Mucosa of rectum (tissue), 2 donors: ENCODE measurements at regions not wholly inside any gene's neighbourhood (a gene's known extent, or its start where the extent isn't known, plus 50 kb on each side); places are given as distances from the start of the nearest gene placed in this dataset.

Source experiments
- H3K27ac ChIP-seq, 2 donors: one replicate each; pipeline ENCODE4 v1.7.0; 2013; ENCODE audit warnings: inconsistent platforms in 2 of 2, low read depth in 2 of 2, low read length in 2 of 2
- H3K27me3 ChIP-seq, 2 donors: one replicate each; pipeline ENCODE4 v1.7.0; 2013; ENCODE audit warnings: low read length in 2 of 2; ENCODE audit not compliant: control insufficient read depth in 2 of 2, insufficient read depth in 2 of 2
- H3K36me3 ChIP-seq, 2 donors: one replicate each; pipeline ENCODE4 v1.7.0; 2013; ENCODE audit warnings: low read length in 2 of 2; ENCODE audit not compliant: control insufficient read depth in 2 of 2, insufficient read depth in 2 of 2
- H3K4me1 ChIP-seq, 2 donors: one replicate each; pipeline ENCODE4 v1.7.0; 2013; ENCODE audit warnings: low read length in 2 of 2, mild to moderate bottlenecking in 1 of 2; ENCODE audit not compliant: control insufficient read depth in 2 of 2, insufficient read depth in 2 of 2
- H3K4me3 ChIP-seq, 2 donors: one replicate each; pipeline ENCODE4 v1.7.0; 2013; ENCODE audit warnings: low read length in 2 of 2
- H3K9ac ChIP-seq, 2 donors: one replicate each; pipeline ENCODE4 v1.7.0; 2013; ENCODE audit warnings: low read length in 2 of 2, low read depth in 1 of 2, mild to moderate bottlenecking in 1 of 2
- H3K9me3 ChIP-seq, 2 donors: one replicate each; pipeline ENCODE4 v1.7.0; 2013; ENCODE audit warnings: low read length in 2 of 2; ENCODE audit not compliant: control insufficient read depth in 2 of 2
- donor health status: healthy.
- donor health status: Normal muscosa, but diverticular disease.

DNA sequence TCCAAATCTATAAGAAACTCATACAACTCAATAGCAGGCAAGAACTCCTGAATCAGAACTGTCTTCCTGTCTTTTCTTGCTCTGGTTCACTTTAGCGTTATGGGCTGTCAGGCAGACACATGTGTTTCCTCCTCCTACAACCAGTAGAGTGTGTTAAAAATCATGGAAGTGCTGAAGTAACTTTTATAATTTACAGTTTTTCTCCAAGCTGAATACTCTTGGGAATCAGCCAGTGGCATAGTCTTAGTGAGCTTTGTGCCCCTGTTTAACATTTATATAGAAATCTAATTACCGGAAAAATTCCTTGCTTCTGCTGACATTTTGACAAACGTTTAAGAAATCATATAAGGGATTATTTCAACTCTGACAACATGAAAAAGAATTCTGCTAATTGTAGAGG lies 113.1 kb upstream of the RGS18 start:
- no peaks in the 10 kb centered on the region for H3K9me3 ChIP-seq
- no peak overlapping the region for H3K27ac ChIP-seq
- H3K4me1 ChIP-seq: no peaks in the 10 kb centered on the region
- no peaks in the 10 kb centered on the region for H3K36me3 ChIP-seq
- H3K27me3 ChIP-seq: no peaks in the 10 kb centered on the region
- H3K4me3 ChIP-seq: no peak overlapping the region
- no peak overlapping the region for H3K9ac ChIP-seq

DNA sequence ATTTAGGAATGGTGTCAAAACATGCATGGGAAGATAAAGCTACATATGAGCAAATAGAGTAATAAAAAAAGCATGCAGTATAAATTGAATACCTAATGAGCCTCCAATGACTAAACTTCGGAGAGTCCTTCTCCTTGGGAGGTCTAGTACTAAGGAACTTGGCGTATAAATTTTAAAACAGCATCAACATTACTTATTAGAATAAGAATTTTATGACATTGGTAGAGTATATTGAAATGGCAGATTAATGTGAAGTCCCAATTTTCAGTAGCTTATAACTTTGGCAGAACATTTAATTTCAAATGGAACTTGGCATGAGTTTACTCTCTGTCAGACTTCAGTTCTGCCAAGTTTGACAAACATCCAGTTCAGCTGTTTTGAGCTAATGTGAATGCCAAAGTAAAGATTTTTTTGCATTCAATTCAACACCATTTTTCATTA lies 104.7 kb upstream of the RGS18 start:
- H3K27ac ChIP-seq: no peak overlapping the region
- H3K9ac ChIP-seq: no peak overlapping the region
- no peaks in the 10 kb centered on the region for H3K9me3 ChIP-seq
- H3K4me1 ChIP-seq: no peaks in the 10 kb centered on the region
- H3K27me3 ChIP-seq: no peaks in the 10 kb centered on the region
- no peak overlapping the region for H3K4me3 ChIP-seq
- H3K36me3 ChIP-seq: no peaks in the 10 kb centered on the region

GRCh38 chr1:192057766-192058165 lies 100.5 kb upstream of the RGS18 start:
- no peaks in the 10 kb centered on the region for H3K9me3 ChIP-seq
- H3K4me1 ChIP-seq: no peaks in the 10 kb centered on the region
- H3K27me3 ChIP-seq: no peaks in the 10 kb centered on the region
- no peak overlapping the region for H3K4me3 ChIP-seq
- H3K27ac ChIP-seq: no peak overlapping the region
- no peaks in the 10 kb centered on the region for H3K36me3 ChIP-seq
- H3K9ac ChIP-seq: no peak overlapping the region

DNA sequence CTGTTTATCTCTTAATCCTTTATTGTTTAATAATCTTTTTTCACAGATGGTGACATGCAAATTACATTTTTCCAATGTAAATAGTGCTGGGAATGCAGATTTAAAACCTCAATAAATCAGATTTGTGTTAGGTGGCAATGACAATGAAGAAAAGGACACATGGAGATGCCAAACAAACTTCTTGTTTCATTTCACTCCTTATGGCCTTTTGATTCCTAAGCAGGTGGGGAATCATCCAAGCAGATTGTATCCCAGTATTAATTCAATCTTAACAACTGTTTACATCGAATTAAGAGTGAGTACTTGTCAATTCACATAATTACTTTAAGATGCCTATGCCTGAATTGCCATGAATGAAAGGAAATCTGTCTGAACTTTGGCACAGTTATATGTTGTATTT lies 98.9 kb upstream of the RGS18 start:
- no peaks in the 10 kb centered on the region for H3K4me1 ChIP-seq
- H3K36me3 ChIP-seq: no peaks in the 10 kb centered on the region
- no peak overlapping the region for H3K9ac ChIP-seq
- no peaks in the 10 kb centered on the region for H3K9me3 ChIP-seq
- H3K27me3 ChIP-seq: no peaks in the 10 kb centered on the region
- H3K27ac ChIP-seq: no peak overlapping the region
- H3K4me3 ChIP-seq: no peak overlapping the region

DNA sequence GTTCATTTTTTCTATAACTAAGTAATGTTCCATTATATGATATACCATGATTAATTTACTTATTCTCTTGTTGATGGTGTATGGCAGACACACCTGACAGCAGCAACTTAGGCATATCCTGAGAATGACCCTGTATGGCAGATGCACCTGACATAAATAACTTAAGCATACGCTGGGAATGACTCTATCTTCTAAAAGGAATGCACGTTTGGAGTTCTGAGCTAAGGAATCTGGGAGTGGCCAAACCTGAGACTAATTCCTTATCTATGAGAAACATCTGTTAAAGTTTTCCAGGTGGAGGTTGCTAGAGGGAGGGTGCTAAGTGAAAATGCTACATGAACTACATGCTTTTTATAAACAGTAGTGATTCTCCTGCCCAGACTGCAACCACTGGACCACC lies 96.7 kb upstream of the RGS18 start:
- no peak overlapping the region for H3K27ac ChIP-seq
- H3K4me3 ChIP-seq: no peak overlapping the region
- H3K27me3 ChIP-seq: no peaks in the 10 kb centered on the region
- H3K9me3 ChIP-seq: no peaks in the 10 kb centered on the region
- no peak overlapping the region for H3K9ac ChIP-seq
- no peaks in the 10 kb centered on the region for H3K4me1 ChIP-seq
- H3K36me3 ChIP-seq: no peaks in the 10 kb centered on the region

DNA sequence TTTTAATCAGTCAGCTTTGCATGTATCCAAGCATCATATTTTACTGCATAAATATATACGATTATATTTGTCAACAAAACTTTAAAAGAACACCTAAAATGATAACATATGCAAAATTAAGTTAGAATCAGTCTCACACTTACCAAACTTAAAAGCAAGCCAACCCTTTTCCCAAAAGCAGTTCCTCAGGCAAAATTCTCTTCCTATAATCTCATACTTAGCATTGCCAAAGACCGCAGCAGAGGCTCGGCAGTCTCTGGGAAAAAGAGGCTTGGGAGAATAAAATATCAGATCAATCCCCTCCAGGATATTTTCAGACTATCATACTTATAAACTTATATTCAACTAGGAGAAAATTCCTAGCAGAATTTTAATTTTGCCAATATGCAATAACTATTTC lies 93.2 kb upstream of the RGS18 start:
- Histone ChIP-seq H3K27me3 (no peaks in the 10 kb centered on the region), H3K4me1 (no peaks in the 10 kb centered on the region)

DNA sequence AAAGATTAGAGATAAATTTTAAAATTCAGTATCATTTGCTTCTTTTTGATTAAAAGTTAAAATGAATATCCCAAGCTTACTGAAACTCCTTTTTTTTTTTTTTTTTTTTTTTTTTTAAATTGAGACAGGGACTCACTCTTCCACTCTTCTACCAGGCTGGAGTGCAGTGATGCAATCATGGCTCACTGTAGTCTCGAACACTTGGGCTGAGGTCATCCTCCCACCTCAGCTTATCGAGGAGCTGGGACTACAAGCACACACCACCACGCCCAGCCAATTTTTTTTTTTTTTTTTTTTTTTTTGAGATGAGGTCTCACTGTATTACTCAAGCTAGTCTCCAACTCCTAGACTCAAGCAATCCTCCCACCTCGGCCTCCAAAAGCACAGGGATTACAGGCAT lies 92.1 kb upstream of the RGS18 start:
- no peaks in the 10 kb centered on the region for H3K27me3 ChIP-seq
- H3K4me3 ChIP-seq: no peak overlapping the region
- no peaks in the 10 kb centered on the region for H3K36me3 ChIP-seq
- H3K9ac ChIP-seq: no peak overlapping the region
- H3K27ac ChIP-seq: no peak overlapping the region
- no peaks in the 10 kb centered on the region for H3K4me1 ChIP-seq
- H3K9me3 ChIP-seq: no peaks in the 10 kb centered on the region

More for the DNA sequence above, 93.2 kb upstream of the RGS18 start:
- Histone ChIP-seq H3K27ac (no peak overlapping the region), H3K36me3 (no peaks in the 10 kb centered on the region), H3K9ac (no peak overlapping the region), H3K9me3 (no peaks in the 10 kb centered on the region), H3K4me3 (no peak overlapping the region)

DNA sequence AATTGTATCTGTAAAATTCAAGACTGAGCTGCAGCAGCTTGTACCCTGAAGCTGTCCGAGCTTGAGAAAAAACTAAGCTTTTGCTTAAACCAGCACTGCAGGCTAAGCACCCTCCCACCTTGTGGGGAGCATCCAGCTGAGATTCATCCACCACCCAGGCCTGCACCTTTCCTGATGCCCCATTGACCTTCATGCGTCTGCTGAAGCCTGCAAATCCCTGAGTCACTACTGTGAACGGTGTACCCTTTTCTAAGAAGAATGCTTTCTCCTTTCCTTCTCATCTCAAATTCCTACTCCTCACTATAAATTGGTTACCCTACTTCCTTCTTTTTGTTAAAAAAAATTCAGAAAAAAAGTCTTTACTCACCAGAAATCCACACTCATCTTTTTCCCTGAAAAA lies 90.9 kb upstream of the RGS18 start:
- Histone ChIP-seq H3K9ac (no peak overlapping the region), H3K27ac (no peak overlapping the region), H3K36me3 (no peaks in the 10 kb centered on the region), H3K4me1 (no peaks in the 10 kb centered on the region), H3K4me3 (no peak overlapping the region), H3K9me3 (no peaks in the 10 kb centered on the region), H3K27me3 (no peaks in the 10 kb centered on the region)

DNA sequence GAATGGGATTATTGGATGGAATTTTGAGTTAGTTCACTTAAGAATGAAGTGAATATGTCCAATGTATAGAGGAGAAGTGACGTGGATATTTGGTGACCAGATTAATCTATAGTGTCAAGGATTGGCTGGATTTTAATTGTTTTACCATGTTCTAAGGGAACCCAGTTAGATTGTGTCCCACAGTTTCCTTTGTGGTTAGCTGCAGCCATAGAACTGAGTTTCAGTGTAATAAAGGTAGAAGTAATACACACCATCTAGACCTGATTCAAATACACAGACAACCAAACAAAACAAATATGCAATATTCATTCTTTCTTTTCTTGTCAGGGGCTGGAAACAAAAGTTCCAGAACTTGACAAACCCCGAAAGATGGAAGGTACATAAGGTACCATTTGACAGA lies 88.0 kb upstream of the RGS18 start:
- Histone ChIP-seq H3K27me3 (no peaks in the 10 kb centered on the region), H3K27ac (no peak overlapping the region), H3K36me3 (no peaks in the 10 kb centered on the region), H3K4me3 (no peak overlapping the region), H3K4me1 (no peaks in the 10 kb centered on the region), H3K9me3 (no peaks in the 10 kb centered on the region), H3K9ac (no peak overlapping the region)

DNA sequence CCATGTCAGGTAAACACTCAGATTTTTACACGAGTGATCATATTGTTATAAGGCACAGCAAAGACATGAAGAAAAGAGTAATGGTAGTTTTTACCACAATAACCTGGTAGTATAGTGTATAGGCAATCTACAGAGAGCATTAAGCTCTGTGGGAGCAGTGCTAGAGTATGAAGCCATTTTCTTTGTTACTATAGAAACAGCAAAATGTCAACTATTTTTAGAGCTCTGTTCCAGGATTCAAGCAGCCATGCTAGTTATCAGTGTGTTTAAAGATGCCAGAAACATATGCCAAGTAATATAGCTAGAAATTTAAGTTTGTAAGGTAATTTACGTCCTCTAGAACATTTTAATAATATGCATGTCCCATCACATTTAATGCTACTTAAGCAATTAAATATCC lies 77.6 kb upstream of the RGS18 start:
- no peak overlapping the region for H3K4me3 ChIP-seq
- H3K9me3 ChIP-seq: no peaks in the 10 kb centered on the region
- no peaks in the 10 kb centered on the region for H3K36me3 ChIP-seq
- no peaks in the 10 kb centered on the region for H3K4me1 ChIP-seq
- H3K27ac ChIP-seq: no peak overlapping the region
- H3K27me3 ChIP-seq: no peaks in the 10 kb centered on the region
- H3K9ac ChIP-seq: no peak overlapping the region

DNA sequence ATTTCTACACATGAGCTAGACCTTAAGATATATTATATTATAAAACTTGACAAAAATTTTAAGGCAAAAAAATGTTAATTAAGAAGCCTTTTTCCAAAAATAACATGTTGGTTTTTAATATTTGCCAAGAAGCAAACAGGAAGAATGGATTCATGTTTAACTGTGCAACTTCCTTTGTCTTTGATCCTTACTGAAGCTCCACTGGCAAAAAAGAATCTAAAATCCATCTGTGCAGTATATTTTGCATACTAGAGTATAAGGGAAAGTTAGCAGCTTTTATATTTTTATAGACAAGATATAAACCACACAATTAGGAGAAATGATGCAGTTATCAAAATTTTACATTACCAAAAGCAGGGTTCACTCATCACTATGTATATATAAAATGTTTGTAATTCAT lies 76.9 kb upstream of the RGS18 start:
- H3K36me3 ChIP-seq: no peaks in the 10 kb centered on the region
- H3K9ac ChIP-seq: no peak overlapping the region
- no peaks in the 10 kb centered on the region for H3K9me3 ChIP-seq
- H3K27ac ChIP-seq: no peak overlapping the region
- H3K27me3 ChIP-seq: no peaks in the 10 kb centered on the region
- no peak overlapping the region for H3K4me3 ChIP-seq
- H3K4me1 ChIP-seq: no peaks in the 10 kb centered on the region
